ENCODE measurements at regions not wholly inside any gene's neighbourhood (a gene's known extent, or its start where the extent isn't known, plus 50 kb on each side); places are given as distances from the start of the nearest gene placed in this dataset.

GRCh38 chr10:65024886-65025285, 1503.7 kb downstream of the REEP3 start:
- no peaks in the 10 kb centered on the region for H3K27me3 ChIP-seq
- no peaks in the 10 kb centered on the region for H3K36me3 ChIP-seq
- H3K4me1 ChIP-seq: no peaks in the 10 kb centered on the region
- no peak for TF ChIP-seq POLR2AphosphoS5 (IDR thresholded peaks at IDR 0.05)
- no peak for TF ChIP-seq EP300 (IDR thresholded peaks at IDR 0.05)
- TF ChIP-seq POLR2A (IDR thresholded peaks at IDR 0.05): no peak
- DNase-seq: no peak
- intact Hi-C loops (cut with DNase I): no loop called here
- no peaks in the 10 kb centered on the region for H3K9me3 ChIP-seq
- H3K4me3 ChIP-seq: no peak overlapping the region
- H3K27ac ChIP-seq: no peak overlapping the region

- Histone ChIP-seq H3K4me3 (no peak overlapping the region), H3K4me1 (no peaks in the 10 kb centered on the region), H3K9me3 (peaks cover 0 to 7% (median 0%) of the 10 kb centered on the region in 4 donors), H3K27ac (no peak overlapping the region), H3K27me3 (no peaks in the 10 kb centered on the region), H3K36me3 (no peaks in the 10 kb centered on the region)
- DNase-seq: no peak
- TF ChIP-seq POLR2A (IDR thresholded peaks at IDR 0.05): no peak
- no peak for TF ChIP-seq EP300 (IDR thresholded peaks at IDR 0.05)
- intact Hi-C loops (cut with DNase I): no loop called here
Measured at GRCh38 chr10:65030263-65030662, 1509.1 kb downstream of the REEP3 start.

GRCh38 chr10:65032867-65033769, 1511.9 kb downstream of the REEP3 start:
- 9 to 46% methylated on average over 4 of the region's 4 CpGs for WGBS, 2 donors
- Histone ChIP-seq H3K36me3 (no peaks in the 10 kb centered on the region), H3K9me3 (peaks cover 0 to 7% (median 0%) of the 10 kb centered on the region in 4 donors), H3K27ac (no peak overlapping the region), H3K27me3 (no peaks in the 10 kb centered on the region), H3K4me1 (no peaks in the 10 kb centered on the region), H3K4me3 (no peak overlapping the region)
- TF ChIP-seq EP300 (IDR thresholded peaks at IDR 0.05) (no peak), POLR2AphosphoS5 (IDR thresholded peaks at IDR 0.05) (no peak), CTCF (IDR thresholded peaks at IDR 0.05) (no peak), POLR2A (IDR thresholded peaks at IDR 0.05) (no peak)
- intact Hi-C loops (cut with DNase I): no loop called here
- no peak for DNase-seq

GRCh38 chr10:65033957-65034356, 1512.8 kb downstream of the REEP3 start:
- H3K36me3 ChIP-seq: no peaks in the 10 kb centered on the region
- intact Hi-C loops (cut with DNase I): no loop called here
- DNase-seq: no peak

GRCh38 chr10:65040796-65041195, 1519.6 kb downstream of the REEP3 start:
- Histone ChIP-seq H3K36me3 (no peaks in the 10 kb centered on the region), H3K4me1 (no peaks in the 10 kb centered on the region), H3K9me3 (no peaks in the 10 kb centered on the region), H3K4me3 (no peak overlapping the region), H3K27ac (no peak overlapping the region), H3K27me3 (no peaks in the 10 kb centered on the region)
- intact Hi-C loops (cut with DNase I): no loop called here
- DNase-seq: no peak
- TF ChIP-seq POLR2A (IDR thresholded peaks at IDR 0.05) (no peak), POLR2AphosphoS5 (IDR thresholded peaks at IDR 0.05) (no peak), EP300 (IDR thresholded peaks at IDR 0.05) (no peak), CTCF (IDR thresholded peaks at IDR 0.05) (no peak)

More at GRCh38 chr10:65033957-65034356, 1512.8 kb downstream of the REEP3 start:
- H3K4me1 ChIP-seq: no peaks in the 10 kb centered on the region
- WGBS, 2 donors: 63 to 66% methylated on average over 4 of the region's 4 CpGs
- no peak overlapping the region for H3K27ac ChIP-seq
- TF ChIP-seq EP300 (IDR thresholded peaks at IDR 0.05) (no peak), POLR2A (IDR thresholded peaks at IDR 0.05) (no peak), CTCF (IDR thresholded peaks at IDR 0.05) (no peak), POLR2AphosphoS5 (IDR thresholded peaks at IDR 0.05) (no peak)
- H3K4me3 ChIP-seq: no peak overlapping the region
- H3K9me3 ChIP-seq: peaks cover 0 to 7% (median 0%) of the 10 kb centered on the region in 4 donors
- H3K27me3 ChIP-seq: no peaks in the 10 kb centered on the region
